ENCODE measurements at regions not wholly inside any gene's neighbourhood (a gene's known extent, or its start where the extent isn't known, plus 50 kb on each side); places are given as distances from the start of the nearest gene placed in this dataset.

DNA sequence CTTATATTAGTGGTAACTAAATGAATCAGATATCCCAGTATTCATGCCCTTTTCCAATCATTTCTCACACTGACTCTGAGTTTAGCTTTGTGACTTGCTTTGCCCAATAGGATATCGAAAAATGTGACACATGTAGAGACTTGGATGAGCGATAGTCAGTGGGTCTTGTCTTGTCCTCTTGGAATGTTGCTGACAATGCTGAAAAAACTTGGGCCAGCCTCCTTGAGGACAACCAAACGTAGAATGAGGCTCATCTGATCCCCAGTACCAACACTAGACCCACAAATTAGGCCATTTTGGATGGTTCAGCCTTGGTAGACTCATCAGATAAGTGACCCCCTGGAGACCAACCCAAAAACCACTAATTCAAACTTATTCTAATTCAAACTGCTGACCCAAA, 351.0 kb downstream of the GRIN2B start:
- DNase-seq = no peak
- Mint-ChIP-seq H3K27me3 (peaks cover 9% of the 10 kb centered on the region), H3K4me3 (no peak overlapping the region), H3K27ac (no peak overlapping the region), H3K36me3 (no peaks in the 10 kb centered on the region), H3K4me1 (no peaks in the 10 kb centered on the region), H3K9me3 (no peaks in the 10 kb centered on the region)

DNA sequence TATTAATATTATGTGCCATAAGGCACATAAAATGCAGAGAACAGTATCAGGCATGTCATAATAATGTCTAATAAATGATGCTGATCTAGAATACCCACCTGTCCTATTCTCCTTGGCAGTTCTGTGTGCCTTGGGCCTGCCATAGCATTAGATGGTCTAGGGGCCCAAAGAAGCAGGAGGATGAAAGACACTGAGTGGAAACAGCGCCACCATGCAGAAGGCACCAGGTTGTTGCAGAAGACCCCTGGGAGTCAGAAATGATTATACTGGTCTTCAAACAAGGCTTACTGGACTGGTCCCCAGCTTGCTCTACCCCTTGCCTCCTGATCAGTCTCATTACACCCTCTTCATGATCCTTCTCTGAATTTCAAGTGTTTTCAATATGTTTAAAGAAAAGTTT, 353.3 kb downstream of the GRIN2B start:
- no peak overlapping the region for H3K27ac Mint-ChIP-seq
- no peak overlapping the region for H3K4me3 Mint-ChIP-seq

DNA sequence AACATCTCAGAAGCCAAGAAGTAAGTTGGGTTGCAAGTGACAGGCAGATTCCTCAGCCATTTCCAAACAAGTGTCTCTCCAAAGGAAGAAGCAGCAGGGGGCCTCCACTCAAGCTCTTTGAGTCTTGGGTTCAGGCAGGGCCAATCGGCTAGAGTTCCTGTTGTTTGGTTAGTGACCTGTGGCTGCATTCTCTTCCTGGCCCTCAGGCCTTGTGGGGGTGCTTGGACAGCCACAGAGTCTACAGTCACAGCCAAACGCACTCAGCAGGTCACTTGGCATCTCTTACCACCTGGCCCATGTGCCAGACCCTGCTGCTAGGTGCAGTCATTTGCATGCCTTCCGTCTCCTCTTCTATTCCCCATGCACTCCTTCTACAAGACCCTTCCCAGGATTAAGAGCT, 353.9 kb downstream of the GRIN2B start:
- no peak for DNase-seq
- H3K4me3 Mint-ChIP-seq = no peak overlapping the region
- H3K4me1 Mint-ChIP-seq = no peaks in the 10 kb centered on the region
- H3K36me3 Mint-ChIP-seq = no peaks in the 10 kb centered on the region
- H3K27ac Mint-ChIP-seq = no peak overlapping the region
- no peaks in the 10 kb centered on the region for H3K9me3 Mint-ChIP-seq
- peaks cover 9% of the 10 kb centered on the region for H3K27me3 Mint-ChIP-seq

More for the DNA sequence above, 353.3 kb downstream of the GRIN2B start:
- Mint-ChIP-seq H3K36me3 (no peaks in the 10 kb centered on the region), H3K27me3 (peaks cover 9% of the 10 kb centered on the region), H3K9me3 (no peaks in the 10 kb centered on the region), H3K4me1 (no peaks in the 10 kb centered on the region)
- DNase-seq = no peak

DNA sequence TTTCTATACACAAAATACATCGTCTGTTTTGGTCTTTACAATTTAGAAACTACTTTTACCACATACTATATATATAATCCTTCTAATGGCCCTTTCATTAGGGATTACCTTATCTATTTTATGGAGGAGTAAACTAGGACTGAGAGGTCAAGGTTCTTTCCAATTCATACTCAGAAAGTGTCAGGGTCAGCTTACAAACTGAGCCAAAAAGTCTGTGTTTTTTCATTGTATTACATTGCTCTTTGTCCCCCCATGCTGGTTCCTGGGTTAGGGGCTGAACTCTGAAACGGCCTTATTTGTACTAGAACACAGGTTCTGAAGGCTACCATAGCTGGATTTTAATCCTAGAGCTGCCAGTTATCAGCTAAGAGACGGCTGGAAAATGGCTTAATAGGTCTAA, 368.1 kb downstream of the GRIN2B start:
- H3K27ac Mint-ChIP-seq = no peak overlapping the region
- no peak overlapping the region for H3K4me3 Mint-ChIP-seq
- H3K36me3 Mint-ChIP-seq = no peaks in the 10 kb centered on the region
- H3K27me3 Mint-ChIP-seq = no peaks in the 10 kb centered on the region
- no peaks in the 10 kb centered on the region for H3K4me1 Mint-ChIP-seq
- H3K9me3 Mint-ChIP-seq = no peaks in the 10 kb centered on the region
- no peak for DNase-seq

DNA sequence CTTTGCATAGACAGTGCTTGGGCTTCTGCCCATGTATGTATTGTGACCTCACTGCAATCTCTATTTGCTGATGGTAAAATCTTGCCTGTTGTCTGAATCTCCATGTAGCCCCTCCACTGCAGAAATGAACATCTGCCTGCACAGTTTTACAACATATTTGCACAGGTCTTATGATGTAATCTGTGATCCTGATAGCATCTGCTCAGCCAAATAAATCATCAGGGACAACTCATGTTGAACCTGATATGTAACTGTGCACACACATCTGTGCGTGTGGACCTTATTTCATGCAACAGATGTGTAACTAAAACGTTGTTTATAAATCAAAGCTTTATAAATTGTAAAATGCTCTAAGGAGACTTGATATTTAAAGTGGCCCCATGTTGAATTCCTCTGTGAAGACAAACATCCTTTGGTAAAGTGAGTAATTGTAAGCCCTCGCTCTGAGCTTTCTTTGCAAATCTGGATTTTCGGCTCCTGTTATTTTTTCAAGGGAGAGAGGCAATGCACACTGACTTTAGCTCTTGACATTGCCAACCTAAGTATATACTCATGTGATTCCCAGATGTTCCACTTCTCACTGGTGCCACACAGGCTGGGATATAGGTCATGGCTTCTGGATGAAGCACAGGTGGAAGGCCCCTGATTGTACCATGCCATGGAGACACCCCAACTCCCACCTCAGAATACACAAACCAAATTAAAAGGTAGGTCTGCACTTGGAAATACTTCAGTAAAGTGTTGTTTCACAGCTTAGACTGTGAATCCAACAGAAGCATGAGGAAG, 371.3 kb downstream of the GRIN2B start:
- H3K27ac Mint-ChIP-seq = no peak overlapping the region
- no peak overlapping the region for H3K4me3 Mint-ChIP-seq
- H3K9me3 Mint-ChIP-seq = no peaks in the 10 kb centered on the region
- H3K4me1 Mint-ChIP-seq = no peaks in the 10 kb centered on the region
- no peaks in the 10 kb centered on the region for H3K36me3 Mint-ChIP-seq
- no peak for DNase-seq
- peaks cover 4% of the 10 kb centered on the region for H3K27me3 Mint-ChIP-seq

DNA sequence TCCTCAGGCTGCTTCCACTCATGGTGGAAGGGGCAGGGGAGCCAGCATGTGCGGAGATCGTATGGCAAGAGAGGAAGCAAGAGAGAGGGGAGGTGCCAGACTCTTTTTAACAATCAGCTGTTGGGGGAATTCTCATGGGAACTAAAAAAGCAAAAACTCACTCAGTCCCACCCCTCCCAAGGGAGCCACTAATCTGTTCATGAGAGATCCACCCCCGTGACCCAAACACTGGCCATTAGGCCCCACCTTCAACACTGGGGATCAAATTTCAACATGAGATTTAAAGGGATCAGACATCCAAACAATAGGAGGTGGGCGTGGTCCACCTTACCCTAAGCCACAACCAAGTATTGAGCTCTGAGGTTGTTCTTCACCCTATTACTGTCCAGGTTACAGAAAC, 375.1 kb downstream of the GRIN2B start:
- H3K36me3 Mint-ChIP-seq = no peaks in the 10 kb centered on the region
- DNase-seq = no peak
- H3K9me3 Mint-ChIP-seq = no peaks in the 10 kb centered on the region
- H3K27me3 Mint-ChIP-seq = peaks cover 4% of the 10 kb centered on the region
- H3K4me1 Mint-ChIP-seq = no peaks in the 10 kb centered on the region
- no peak overlapping the region for H3K27ac Mint-ChIP-seq
- no peak overlapping the region for H3K4me3 Mint-ChIP-seq

DNA sequence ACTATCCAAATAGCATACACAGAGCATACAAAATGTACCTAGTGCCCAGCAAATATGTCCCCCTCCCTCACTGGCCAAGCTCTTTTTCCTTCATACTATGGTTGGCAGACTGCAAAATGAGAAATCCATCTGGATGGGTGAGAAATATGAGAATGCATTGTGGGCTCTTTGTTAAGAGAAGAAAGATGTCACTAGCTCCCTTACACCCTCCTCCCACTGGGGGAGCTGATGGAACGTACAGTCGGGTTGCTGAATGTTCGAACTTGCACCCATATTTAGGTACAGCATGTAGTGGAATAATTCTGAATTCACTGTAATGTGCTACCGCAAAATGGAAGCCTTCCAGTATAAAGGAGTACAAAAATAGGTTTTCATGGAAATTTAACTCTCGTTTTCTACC, 377.4 kb downstream of the GRIN2B start:
- Mint-ChIP-seq H3K27ac (no peak overlapping the region), H3K9me3 (no peaks in the 10 kb centered on the region), H3K27me3 (peaks cover 4% of the 10 kb centered on the region), H3K4me3 (no peak overlapping the region), H3K36me3 (no peaks in the 10 kb centered on the region), H3K4me1 (no peaks in the 10 kb centered on the region)
- DNase-seq = no peak

DNA sequence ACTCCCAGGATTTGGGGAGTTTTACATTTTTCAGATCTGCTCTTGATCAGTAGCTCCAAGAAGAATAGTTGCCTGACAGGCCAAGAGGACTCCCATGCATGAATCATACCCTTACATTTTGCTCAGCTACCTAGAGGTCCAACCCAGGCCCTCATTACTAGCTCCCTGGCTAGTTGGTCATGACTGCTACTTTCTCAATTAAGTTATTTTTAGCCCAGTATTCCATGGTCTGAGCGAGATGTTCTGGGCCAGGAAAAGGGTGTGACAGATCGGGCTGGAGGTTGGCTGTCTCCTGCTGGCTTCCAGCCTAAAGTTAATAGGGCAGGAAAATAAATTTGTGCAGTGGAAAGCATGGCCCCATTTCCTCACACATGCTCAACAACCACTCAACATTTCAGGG, 379.2 kb downstream of the GRIN2B start:
- Mint-ChIP-seq H3K9me3 (no peaks in the 10 kb centered on the region), H3K27ac (no peak overlapping the region), H3K4me1 (no peaks in the 10 kb centered on the region), H3K27me3 (peaks cover 4% of the 10 kb centered on the region), H3K36me3 (no peaks in the 10 kb centered on the region), H3K4me3 (no peak overlapping the region)
- DNase-seq = no peak

DNA sequence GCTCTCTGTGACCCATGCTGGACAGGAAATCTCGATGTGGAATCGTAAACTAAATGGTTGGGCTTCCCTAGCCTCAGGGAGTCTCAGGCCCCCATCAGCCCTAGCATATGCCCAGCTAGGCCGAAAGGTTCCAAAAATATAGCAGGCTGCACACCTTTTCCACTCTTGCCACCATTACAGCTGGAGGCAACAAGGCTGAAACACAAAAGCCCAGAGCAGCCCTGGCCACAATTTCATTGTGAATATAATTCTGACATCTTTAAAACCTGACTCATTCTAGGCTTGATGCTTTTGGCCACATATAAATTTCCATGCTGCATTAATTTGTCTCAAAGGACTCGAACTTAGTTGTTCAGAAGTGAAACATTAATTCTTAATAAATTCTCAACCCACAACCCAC, 382.2 kb downstream of the GRIN2B start:
- Mint-ChIP-seq H3K27ac (no peak overlapping the region), H3K27me3 (no peaks in the 10 kb centered on the region), H3K4me3 (no peak overlapping the region), H3K36me3 (no peaks in the 10 kb centered on the region), H3K4me1 (no peaks in the 10 kb centered on the region), H3K9me3 (no peaks in the 10 kb centered on the region)
- DNase-seq = no peak

DNA sequence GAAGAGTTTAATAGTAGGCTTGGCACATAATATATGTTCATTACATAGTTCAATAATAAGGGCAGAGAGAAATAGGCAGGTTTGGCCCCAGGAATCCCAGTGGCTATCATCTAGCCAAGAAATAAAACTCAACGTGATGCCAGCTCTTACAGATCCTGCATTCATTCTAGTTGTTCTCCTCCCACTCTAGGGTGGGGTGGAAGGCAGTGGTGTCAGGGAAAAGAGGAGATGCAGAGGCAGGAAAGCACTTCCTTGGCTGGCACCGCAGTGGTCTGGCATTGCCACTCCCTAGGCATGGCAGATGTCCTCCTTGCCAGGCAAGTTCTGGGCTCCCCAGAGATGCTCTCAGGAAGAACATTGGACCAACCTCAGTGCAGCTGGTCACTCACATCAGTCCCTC, 383.6 kb downstream of the GRIN2B start:
- Mint-ChIP-seq H3K36me3 (no peaks in the 10 kb centered on the region), H3K4me3 (no peak overlapping the region), H3K4me1 (no peaks in the 10 kb centered on the region), H3K27me3 (peaks cover 6% of the 10 kb centered on the region), H3K9me3 (no peaks in the 10 kb centered on the region), H3K27ac (no peak overlapping the region)
- no peak for DNase-seq

DNA sequence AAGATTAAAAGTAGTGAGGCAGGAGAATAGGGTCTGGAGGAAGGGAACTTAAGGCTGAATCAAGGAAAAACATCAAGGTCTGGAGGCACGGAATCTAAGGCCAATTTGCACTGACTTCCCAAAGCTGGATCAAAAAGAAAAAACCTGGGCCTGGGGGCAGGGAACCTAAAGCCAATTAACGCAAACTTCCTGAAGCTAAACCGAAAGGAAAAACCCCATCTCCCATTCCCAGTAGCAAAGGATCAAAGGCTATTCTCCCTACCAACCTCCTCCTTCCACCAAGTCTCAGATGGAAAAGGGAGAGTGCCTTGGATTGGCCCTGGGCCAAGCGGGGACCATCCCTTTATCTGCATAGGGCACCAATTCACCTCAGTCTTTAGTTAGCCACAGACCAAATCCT, 384.2 kb downstream of the GRIN2B start:
- no peaks in the 10 kb centered on the region for H3K36me3 Mint-ChIP-seq
- no peaks in the 10 kb centered on the region for H3K9me3 Mint-ChIP-seq
- DNase-seq = no peak
- no peak overlapping the region for H3K4me3 Mint-ChIP-seq
- H3K27me3 Mint-ChIP-seq = peaks cover 6% of the 10 kb centered on the region
- no peak overlapping the region for H3K27ac Mint-ChIP-seq
- peaks cover under 1% of the 10 kb centered on the region for H3K4me1 Mint-ChIP-seq

DNA sequence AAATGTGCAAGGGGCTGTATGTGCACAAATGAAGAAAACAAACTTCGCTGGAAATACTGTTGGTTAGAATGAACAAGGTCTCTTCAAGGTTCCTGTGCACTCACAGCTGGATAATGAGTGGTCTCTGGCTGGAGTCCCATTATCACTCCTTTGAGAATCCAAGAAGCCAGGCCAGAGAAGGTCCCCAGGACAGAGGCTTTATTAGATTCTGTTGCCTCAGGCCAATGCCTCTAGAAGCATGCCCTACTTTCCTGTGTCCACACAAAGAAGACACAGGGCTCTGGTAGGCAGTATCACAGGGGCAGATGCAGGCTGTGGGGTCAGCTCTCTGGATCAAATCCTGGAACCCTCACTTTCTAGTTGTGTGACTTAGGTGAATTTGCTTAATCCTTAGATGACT, 384.7 kb downstream of the GRIN2B start:
- no peak overlapping the region for H3K27ac Mint-ChIP-seq
- no peaks in the 10 kb centered on the region for H3K36me3 Mint-ChIP-seq
- no peaks in the 10 kb centered on the region for H3K9me3 Mint-ChIP-seq
- H3K4me3 Mint-ChIP-seq = no peak overlapping the region
- peaks cover 6% of the 10 kb centered on the region for H3K27me3 Mint-ChIP-seq
- H3K4me1 Mint-ChIP-seq = peaks cover 4% of the 10 kb centered on the region
- no peak for DNase-seq

DNA sequence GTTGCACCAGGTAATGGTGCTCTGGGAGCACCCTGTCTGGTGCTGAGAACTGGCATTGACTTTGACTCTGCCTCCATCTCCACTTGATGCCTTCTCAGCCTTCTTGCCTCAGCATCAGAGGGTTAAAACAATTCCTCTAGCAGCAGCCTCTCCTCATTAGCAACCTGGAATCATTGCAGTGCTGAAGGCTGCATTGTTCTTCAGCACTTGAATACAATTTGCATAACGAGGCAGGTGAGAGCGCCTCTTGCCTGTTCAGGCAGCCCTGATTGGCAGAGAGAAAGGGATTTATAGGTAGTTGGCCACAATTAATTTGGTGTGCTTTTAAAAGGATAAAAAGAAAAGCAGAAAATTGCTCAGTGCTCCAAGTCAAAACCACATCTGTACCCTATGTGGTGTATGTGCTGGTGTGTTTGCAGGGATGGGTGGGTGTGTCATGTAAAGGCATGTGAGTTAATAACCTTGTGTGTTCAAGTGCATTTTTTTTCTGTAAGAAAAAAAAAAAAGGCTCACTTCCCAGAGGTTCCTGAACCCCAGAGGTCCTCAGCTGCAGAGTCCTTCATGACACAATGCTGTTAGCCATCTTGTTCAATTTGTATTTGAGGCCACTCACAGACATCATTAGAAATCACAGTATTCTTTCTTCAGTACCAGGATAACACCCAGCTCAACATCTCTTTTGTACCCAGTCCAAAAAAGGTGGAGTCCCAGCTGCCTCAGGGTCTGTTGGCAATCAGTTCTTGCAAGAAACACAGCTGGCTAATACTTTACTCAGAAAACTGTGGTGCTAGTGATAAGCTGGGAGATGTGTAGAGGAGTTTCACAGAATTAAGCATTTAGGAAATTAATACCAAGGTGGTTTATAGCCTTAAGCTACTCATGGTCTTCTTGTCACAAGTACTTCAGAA, 385.6 kb downstream of the GRIN2B start:
- Mint-ChIP-seq H3K27me3 (peaks cover 6% of the 10 kb centered on the region), H3K9me3 (no peaks in the 10 kb centered on the region), H3K4me3 (no peak overlapping the region), H3K4me1 (peaks cover 4% of the 10 kb centered on the region), H3K27ac (no peak overlapping the region), H3K36me3 (no peaks in the 10 kb centered on the region)
- no peak for DNase-seq

DNA sequence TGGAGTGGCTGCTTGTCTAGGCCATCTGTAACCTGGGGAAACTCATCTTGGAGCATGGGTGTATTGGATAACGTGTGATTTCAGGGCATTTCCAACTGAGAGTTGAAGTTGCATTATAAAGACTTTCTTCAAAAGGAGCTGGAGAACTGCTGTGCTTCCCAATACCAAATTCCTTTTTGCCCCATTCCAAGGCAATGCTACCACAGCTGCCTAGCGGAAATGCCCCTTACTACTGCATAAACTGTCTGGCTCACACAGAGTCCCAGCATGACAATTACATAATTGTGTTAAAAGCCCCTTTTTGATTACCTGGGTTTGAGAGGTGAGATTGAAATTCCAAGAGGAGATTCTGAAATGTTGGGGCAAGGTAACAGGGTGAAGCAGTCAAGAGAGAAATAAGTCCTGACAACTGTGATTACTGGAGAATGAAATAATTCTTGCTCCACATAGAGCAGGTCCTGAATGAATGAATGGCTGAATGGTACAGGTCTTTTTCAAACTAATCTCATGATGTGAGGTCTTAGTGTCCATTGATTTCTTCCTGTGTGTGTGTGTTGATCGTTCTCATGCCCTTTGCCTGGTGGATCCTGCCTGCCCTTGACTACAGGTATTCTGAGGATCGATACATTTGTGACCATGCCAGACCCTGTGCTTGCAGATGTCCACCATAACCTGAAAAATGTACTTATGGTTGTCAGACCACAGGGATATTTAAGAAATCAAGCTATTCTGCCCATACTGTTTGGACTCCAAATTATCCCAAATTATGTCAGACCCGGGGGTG, 386.5 kb downstream of the GRIN2B start:
- no peaks in the 10 kb centered on the region for H3K9me3 Mint-ChIP-seq
- H3K27ac Mint-ChIP-seq = no peak overlapping the region
- no peaks in the 10 kb centered on the region for H3K36me3 Mint-ChIP-seq
- DNase-seq = no peak
- H3K4me1 Mint-ChIP-seq = peaks cover 4% of the 10 kb centered on the region
- H3K4me3 Mint-ChIP-seq = no peak overlapping the region
- peaks cover 11% of the 10 kb centered on the region for H3K27me3 Mint-ChIP-seq

All from activated naive CD8-positive, alpha-beta T cell treated with anti-CD3 and anti-CD28 coated beads for 36 hours (primary cell).